Fibroblast of skin of abdomen (primary cell): ENCODE measurements at regions not wholly inside any gene's neighbourhood (a gene's known extent, or its start where the extent isn't known, plus 50 kb on each side); places are given as distances from the start of the nearest gene placed in this dataset.
"Not testable (repeated sequence)": the region's sequence is repeated elsewhere in the genome, so short reads cannot be mapped to it uniquely, and the experiment has no call there.

Experiments
- DNase-seq: peaks from one replicate; pipeline ENCODE4 v3.0.0-alpha.2; 2013

GRCh38 chr6:163752446-163752845 lies 337.9 kb downstream of the QKI start:
- DNase-seq = no peak

- no peak for DNase-seq
Observed at GRCh38 chr6:163751032-163751525, 336.6 kb downstream of the QKI start.

- DNase-seq = no peak
Observed at GRCh38 chr6:163750431-163751031, 336.0 kb downstream of the QKI start.

GRCh38 chr6:163748886-163749285 lies 334.4 kb downstream of the QKI start:
- DNase-seq = no peak

- DNase-seq = no peak
Observed at GRCh38 chr6:163748036-163748435, 333.5 kb downstream of the QKI start.

GRCh38 chr6:163747058-163747457 lies 332.5 kb downstream of the QKI start:
- DNase-seq = not testable (repeated sequence)

- DNase-seq = peak; percentile 96
Observed at GRCh38 chr6:163745536-163746400, 331.2 kb downstream of the QKI start.

- DNase-seq = no peak
Observed at GRCh38 chr6:163744256-163744925, 329.9 kb downstream of the QKI start.

- no peak for DNase-seq
Observed at GRCh38 chr6:163743796-163744195, 329.3 kb downstream of the QKI start.

- DNase-seq = no peak
Observed at GRCh38 chr6:163741743-163742363, 327.3 kb downstream of the QKI start.

GRCh38 chr6:163741342-163741741 lies 326.8 kb downstream of the QKI start:
- no peak for DNase-seq

GRCh38 chr6:163739966-163740365 lies 325.4 kb downstream of the QKI start:
- DNase-seq = no peak

GRCh38 chr6:163739408-163739725 lies 324.8 kb downstream of the QKI start:
- DNase-seq = no peak

- DNase-seq = no peak
Observed at GRCh38 chr6:163738725-163739407, 324.3 kb downstream of the QKI start.

- DNase-seq = no peak
Observed at GRCh38 chr6:163738304-163738703, 323.8 kb downstream of the QKI start.

- no peak for DNase-seq
Observed at GRCh38 chr6:163735076-163735475, 320.6 kb downstream of the QKI start.

GRCh38 chr6:163733061-163733460 lies 318.5 kb downstream of the QKI start:
- DNase-seq = no peak

GRCh38 chr6:163732479-163732878 lies 318.0 kb downstream of the QKI start:
- DNase-seq = no peak

- not testable (repeated sequence) for DNase-seq
Observed at GRCh38 chr6:163732014-163732351, 317.5 kb downstream of the QKI start.

GRCh38 chr6:163731215-163732013 lies 316.9 kb downstream of the QKI start:
- no peak for DNase-seq
